Transverse colon (tissue), 3 donors: ENCODE measurements at regions not wholly inside any gene's neighbourhood (a gene's known extent, or its start where the extent isn't known, plus 50 kb on each side); places are given as distances from the start of the nearest gene placed in this dataset.

Experiments used
- EP300 ChIP-seq: sonication (generic); formaldehyde crosslinking; IDR thresholded peaks from one replicate; pipeline ENCODE4 v1.6.1; 2017; ENCODE audit warnings: antibody characterized with exemption, low read depth
- POLR2A ChIP-seq: fragments of 450-650 bp; IDR thresholded peaks from one replicate; pipeline ENCODE4 v1.6.1; 2016; ENCODE audit warnings: antibody characterized with exemption, mild to moderate bottlenecking, moderate library complexity
- TF ChIP-seq, protein P1 (sequence below), 5 experiments: fragments of 200-600 bp in 3 of 5; fragments of 450-650 bp in 2 of 5; sonication (generic) in 3 of 5; IDR thresholded peaks; 1 replicate in 2 of 5; 2 replicates in 3 of 5; pipeline ENCODE4 v1.5.1; 2016 to 2017; ENCODE audit warnings: antibody characterized with exemption in 5 of 5, inconsistent platforms in 3 of 5, mild to moderate bottlenecking in 2 of 5, moderate library complexity in 1 of 5

DNA sequence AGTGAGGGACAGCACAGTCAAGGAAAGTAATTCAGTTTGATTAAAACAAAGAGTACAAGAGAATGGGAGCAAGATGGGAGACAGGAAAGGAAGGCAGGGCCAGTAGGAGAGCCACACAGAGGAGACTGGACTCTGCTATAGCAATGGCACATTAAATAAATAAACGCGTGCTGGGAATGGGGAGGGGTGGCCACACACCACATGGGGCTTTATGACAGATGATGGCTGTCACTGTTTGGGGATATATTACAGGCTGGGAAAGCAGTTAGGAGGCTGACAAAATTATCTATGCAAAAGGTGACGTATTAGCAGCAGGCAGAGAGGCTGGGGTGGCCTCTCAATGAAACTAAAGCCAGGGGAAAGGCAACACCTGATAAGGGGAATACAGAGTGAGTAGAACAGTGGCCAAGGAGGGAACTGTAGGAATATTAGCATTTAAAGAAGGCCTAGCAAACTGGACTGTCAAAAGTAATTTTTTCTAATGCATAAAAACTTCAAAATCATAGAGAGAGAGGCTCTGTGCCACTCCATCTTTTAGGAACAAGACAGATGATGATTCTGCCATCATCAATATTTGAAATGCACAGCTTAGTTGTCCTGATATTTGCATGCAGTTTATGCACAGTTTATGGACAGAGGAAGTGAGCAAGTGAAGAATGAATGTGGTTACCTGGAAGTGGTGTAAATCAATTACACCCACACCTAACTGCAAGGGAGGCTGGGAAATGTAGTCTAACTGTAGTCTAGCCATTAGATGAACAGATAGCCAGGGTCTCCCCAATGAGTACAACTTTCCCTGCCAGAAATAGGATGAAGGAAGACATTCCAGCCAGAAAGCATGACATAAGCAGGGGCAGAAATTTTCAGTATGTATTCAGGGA, 346.5 kb downstream of the FOXO1 start:
- TF ChIP-seq, protein P1, sequence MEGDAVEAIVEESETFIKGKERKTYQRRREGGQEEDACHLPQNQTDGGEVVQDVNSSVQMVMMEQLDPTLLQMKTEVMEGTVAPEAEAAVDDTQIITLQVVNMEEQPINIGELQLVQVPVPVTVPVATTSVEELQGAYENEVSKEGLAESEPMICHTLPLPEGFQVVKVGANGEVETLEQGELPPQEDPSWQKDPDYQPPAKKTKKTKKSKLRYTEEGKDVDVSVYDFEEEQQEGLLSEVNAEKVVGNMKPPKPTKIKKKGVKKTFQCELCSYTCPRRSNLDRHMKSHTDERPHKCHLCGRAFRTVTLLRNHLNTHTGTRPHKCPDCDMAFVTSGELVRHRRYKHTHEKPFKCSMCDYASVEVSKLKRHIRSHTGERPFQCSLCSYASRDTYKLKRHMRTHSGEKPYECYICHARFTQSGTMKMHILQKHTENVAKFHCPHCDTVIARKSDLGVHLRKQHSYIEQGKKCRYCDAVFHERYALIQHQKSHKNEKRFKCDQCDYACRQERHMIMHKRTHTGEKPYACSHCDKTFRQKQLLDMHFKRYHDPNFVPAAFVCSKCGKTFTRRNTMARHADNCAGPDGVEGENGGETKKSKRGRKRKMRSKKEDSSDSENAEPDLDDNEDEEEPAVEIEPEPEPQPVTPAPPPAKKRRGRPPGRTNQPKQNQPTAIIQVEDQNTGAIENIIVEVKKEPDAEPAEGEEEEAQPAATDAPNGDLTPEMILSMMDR (IDR thresholded peaks at IDR 0.05) = no peak
- TF ChIP-seq POLR2A = no peak
- no peak for TF ChIP-seq EP300
